GM12878 (cell line): ENCODE measurements at regions not wholly inside any gene's neighbourhood (a gene's known extent, or its start where the extent isn't known, plus 50 kb on each side); places are given as distances from the start of the nearest gene placed in this dataset.
"Not testable (repeated sequence)": the region's sequence is repeated elsewhere in the genome, so short reads cannot be mapped to it uniquely, and the experiment has no call there.

ENCODE experiments used
- ATF3 ChIP-seq: IDR thresholded peaks from 2 replicates; pipeline ENCODE4 v1.6.1; 2011; ENCODE audit warnings: low read depth, mild to moderate bottlenecking, low read length, moderate library complexity, borderline replicate concordance; ENCODE audit errors: extremely low read depth
- BCL3 ChIP-seq: IDR thresholded peaks from 2 replicates; pipeline ENCODE4 v1.6.1; 2011; ENCODE audit warnings: borderline replicate concordance, low read depth, mild to moderate bottlenecking, moderate library complexity, low read length; ENCODE audit not compliant: insufficient read depth, poor library complexity, severe bottlenecking
- CHD1 ChIP-seq: IDR thresholded peaks from 2 replicates; pipeline ENCODE4 v1.6.1; 2012; ENCODE audit warnings: low read depth, low read length, improper control_type of control experiment
- CTCF ChIP-seq, 3 experiments: IDR thresholded peaks in 2 of 3; conservative IDR thresholded peaks in 1 of 3; 2 replicates each; pipeline ENCODE4 v1.5.1; 2011; ENCODE audit warnings: low read depth in 3 of 3, low read length in 3 of 3, mild to moderate bottlenecking in 3 of 3, control low read depth in 2 of 3, moderate library complexity in 2 of 3, inconsistent platforms in 1 of 3, mixed read lengths in 1 of 3; ENCODE audit not compliant: control insufficient read depth in 2 of 3, insufficient read depth in 1 of 3; ENCODE audit errors: extremely low read depth in 1 of 3
- EZH2 ChIP-seq: IDR thresholded peaks from 2 replicates; pipeline ENCODE4 v1.6.1; 2012; ENCODE audit warnings: low read depth, mild to moderate bottlenecking, control low read depth, inconsistent platforms, low read length, borderline replicate concordance; ENCODE audit not compliant: control insufficient read depth
- HCFC1 ChIP-seq: fragments of 150-350 bp; IDR thresholded peaks from 2 replicates; pipeline ENCODE4 v1.6.1; 2014; ENCODE audit warnings: low read length
- POLR2A ChIP-seq: IDR thresholded peaks from 2 replicates; pipeline ENCODE4 v1.6.1; 2011; ENCODE audit warnings: low read depth, mild to moderate bottlenecking, low read length
- POLR2AphosphoS5 ChIP-seq: IDR thresholded peaks from 2 replicates; pipeline ENCODE4 v1.6.1; 2011; ENCODE audit warnings: mild to moderate bottlenecking, low read length, inconsistent platforms
- SIN3A ChIP-seq: IDR thresholded peaks from 2 replicates; pipeline ENCODE4 v1.6.1; 2012; ENCODE audit warnings: low read depth, low read length, improper control_type of control experiment

- TF ChIP-seq BCL3; POLR2A; CTCF (IDR thresholded peaks at IDR 0.05 in 2 of 3, conservative IDR thresholded peaks at IDR 0.05 in 1 of 3; ENCODE audit: control insufficient read depth in 2 of 3, extremely low read depth in 1 of 3, insufficient read depth in 1 of 3, low read depth in 3 of 3, low read length in 3 of 3); CHD1; POLR2AphosphoS5; SIN3A; ATF3; HCFC1; EZH2: not testable (repeated sequence)
Measured at GRCh38 chr22:33989263-33989662, 69.0 kb upstream of the LARGE1 start.
